IgD-negative memory B cell (primary cell): ENCODE measurements at regions not wholly inside any gene's neighbourhood (a gene's known extent, or its start where the extent isn't known, plus 50 kb on each side); places are given as distances from the start of the nearest gene placed in this dataset.

Experiments used
- H3K27ac Mint-ChIP-seq, 3 donors: one replicate each; pipeline ENCODE4 v1.8.0; 2020 to 2022; ENCODE audit warnings: mild to moderate bottlenecking in 3 of 3, mixed read lengths in 3 of 3, moderate library complexity in 1 of 3
- H3K27me3 Mint-ChIP-seq: one replicate; pipeline ENCODE4 v1.8.0; 2021; ENCODE audit warnings: mixed read lengths
- H3K36me3 Mint-ChIP-seq: one replicate; pipeline ENCODE4 v1.8.0; 2020; ENCODE audit warnings: mild to moderate bottlenecking, mixed read lengths
- H3K4me1 Mint-ChIP-seq, 3 donors: one replicate each; pipeline ENCODE4 v1.8.0; 2020 to 2022; ENCODE audit warnings: mixed read lengths in 3 of 3, mild to moderate bottlenecking in 1 of 3
- H3K4me3 Mint-ChIP-seq, 4 donors: one replicate each; pipeline ENCODE4 v1.8.0; 2020 to 2022; ENCODE audit warnings: mild to moderate bottlenecking in 4 of 4, mixed read lengths in 4 of 4, moderate library complexity in 3 of 4
- H3K9me3 Mint-ChIP-seq, 3 donors: one replicate each; pipeline ENCODE4 v1.8.0; 2020 to 2021; ENCODE audit warnings: mixed read lengths in 3 of 3, mild to moderate bottlenecking in 1 of 3

DNA sequence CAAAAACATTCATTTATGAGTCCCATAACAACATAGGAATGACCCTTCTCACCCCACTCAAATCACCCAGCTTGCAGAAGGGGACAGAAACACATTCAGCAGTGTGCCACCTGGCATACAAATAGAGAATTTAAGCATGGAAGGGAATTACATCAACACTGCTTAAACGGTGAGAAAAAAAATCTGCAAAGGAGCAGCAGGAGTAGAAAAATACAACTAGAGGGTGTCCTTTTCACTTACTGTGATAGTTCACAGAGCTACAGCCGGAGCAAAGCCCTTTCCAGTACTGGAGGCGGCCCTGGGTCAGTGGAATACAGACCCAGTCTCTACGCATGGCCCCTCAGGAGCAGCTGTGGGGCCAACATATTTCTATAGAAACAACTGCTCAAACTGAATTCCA lies 764.3 kb upstream of the ARGLU1 start:
- Mint-ChIP-seq H3K36me3 (no peaks in the 10 kb centered on the region), H3K27me3 (no peaks in the 10 kb centered on the region), H3K9me3 (peaks cover 1 to 8% (median 2%) of the 10 kb centered on the region in 3 donors), H3K4me3 (peak overlapping the region in 1 of 4 donors; percentile 15), H3K4me1 (peaks cover 0 to 2% (median 0%) of the 10 kb centered on the region in 3 donors), H3K27ac (no peak overlapping the region)

DNA sequence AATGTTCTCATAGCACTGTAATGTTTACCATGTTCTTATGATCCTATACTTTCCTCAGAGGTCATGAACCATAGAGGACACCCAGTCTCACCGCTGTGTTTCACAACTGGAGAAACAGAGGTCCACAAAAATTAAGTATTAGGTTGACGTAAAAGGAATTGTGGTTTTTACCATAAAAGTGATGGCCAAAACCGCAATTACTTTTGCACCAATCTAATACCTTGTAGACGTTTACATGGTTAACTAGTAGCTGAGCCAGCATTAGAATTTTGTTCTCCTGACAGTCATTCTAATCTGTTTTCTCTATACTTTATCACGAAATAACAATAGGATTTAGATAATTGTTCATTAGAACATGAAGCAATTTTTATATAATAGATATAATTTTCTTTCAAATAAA lies 763.4 kb upstream of the ARGLU1 start:
- Mint-ChIP-seq H3K36me3 (no peaks in the 10 kb centered on the region), H3K27me3 (no peaks in the 10 kb centered on the region)

DNA sequence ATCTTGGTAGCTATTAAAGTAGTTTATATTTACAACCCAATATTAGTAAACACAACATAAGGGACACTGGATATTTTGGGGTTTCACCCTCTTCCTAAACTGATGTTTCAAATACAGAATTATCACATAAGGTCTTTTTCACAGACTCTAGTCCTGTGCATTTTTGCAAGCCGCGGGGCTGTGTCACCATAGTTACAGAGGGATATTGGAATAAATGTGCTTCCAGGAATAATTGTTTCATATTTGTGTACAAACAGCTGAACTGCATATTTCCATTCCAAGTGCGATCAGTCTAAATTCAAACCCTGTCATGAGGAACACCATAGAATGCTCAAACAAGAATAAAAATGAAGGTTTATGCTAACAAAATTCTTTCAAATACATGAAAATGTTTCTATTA lies 762.5 kb upstream of the ARGLU1 start:
- H3K4me3 Mint-ChIP-seq = no peak overlapping the region
- peaks cover 0 to 2% (median 0%) of the 10 kb centered on the region in 3 donors for H3K4me1 Mint-ChIP-seq
- H3K9me3 Mint-ChIP-seq = peaks cover 1 to 8% (median 4%) of the 10 kb centered on the region in 3 donors
- no peaks in the 10 kb centered on the region for H3K27me3 Mint-ChIP-seq
- no peak overlapping the region for H3K27ac Mint-ChIP-seq
- H3K36me3 Mint-ChIP-seq = no peaks in the 10 kb centered on the region

More for the DNA sequence above, 763.4 kb upstream of the ARGLU1 start:
- H3K9me3 Mint-ChIP-seq = peaks cover 1 to 8% (median 2%) of the 10 kb centered on the region in 3 donors
- no peak overlapping the region for H3K4me3 Mint-ChIP-seq
- no peak overlapping the region for H3K27ac Mint-ChIP-seq
- peaks cover 0 to 2% (median 0%) of the 10 kb centered on the region in 3 donors for H3K4me1 Mint-ChIP-seq

DNA sequence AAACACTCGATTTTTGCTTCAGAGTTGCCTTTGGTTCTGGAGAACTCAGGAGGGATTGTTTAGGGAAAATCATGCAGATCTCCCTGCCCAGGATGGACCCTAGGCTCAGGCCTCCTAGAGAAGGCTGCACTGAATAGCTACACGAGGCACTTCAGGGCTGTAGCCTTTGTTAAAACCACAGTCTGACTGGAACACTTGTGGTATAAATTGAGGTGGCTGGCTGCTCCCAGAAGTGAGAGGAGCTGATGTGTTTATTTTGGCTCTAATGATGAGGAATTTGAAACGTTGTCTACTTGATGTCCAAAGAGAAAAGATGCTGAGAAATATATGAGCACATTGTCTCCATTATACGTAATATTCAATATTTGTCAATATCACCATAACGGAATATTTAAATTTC lies 762.1 kb upstream of the ARGLU1 start:
- Mint-ChIP-seq H3K36me3 (no peaks in the 10 kb centered on the region), H3K9me3 (peaks cover 1 to 8% (median 5%) of the 10 kb centered on the region in 3 donors), H3K4me1 (peaks cover 0 to 2% (median 0%) of the 10 kb centered on the region in 3 donors), H3K27me3 (no peaks in the 10 kb centered on the region), H3K27ac (no peak overlapping the region), H3K4me3 (peak overlapping the region in 1 of 4 donors; percentile 49)

DNA sequence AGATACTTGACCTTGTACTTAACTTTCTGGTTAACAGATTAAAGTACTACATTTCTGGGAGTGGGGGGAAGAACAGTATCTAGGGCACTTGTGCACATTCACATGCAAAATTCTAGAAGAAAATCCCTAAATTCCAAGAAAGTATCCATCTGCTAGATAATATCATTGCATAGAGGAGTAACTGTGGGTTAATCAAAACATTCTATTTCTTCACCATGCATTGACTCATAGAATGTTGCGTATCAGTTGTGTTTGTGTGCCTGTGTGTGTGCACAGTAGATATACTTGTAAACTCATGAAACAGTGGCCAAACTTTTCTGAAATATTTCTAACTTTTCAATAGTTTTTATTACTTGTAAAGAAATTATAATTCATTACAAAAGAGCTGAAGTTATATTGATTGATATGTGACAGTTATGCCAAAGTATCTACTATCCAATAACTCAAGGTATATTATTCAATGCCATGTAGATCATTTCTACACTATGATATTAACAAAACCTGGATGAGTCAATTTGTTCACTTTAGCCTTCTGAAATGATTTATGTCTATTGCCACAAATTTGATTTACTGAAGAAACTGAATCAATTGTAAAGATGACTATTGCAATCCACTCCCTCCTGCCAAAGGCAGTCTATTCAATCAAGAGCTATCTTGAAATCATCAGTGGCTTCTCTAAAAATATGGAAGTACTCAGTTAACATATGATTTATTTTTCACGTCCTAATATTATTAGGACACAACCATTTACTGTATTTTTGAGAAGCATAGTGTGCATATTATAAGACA lies 756.7 kb upstream of the ARGLU1 start:
- Mint-ChIP-seq H3K36me3 (no peaks in the 10 kb centered on the region), H3K4me1 (no peaks in the 10 kb centered on the region), H3K27ac (peak overlapping the region in 1 of 3 donors; percentile 19), H3K27me3 (no peaks in the 10 kb centered on the region), H3K4me3 (no peak overlapping the region), H3K9me3 (peaks cover 5 to 15% (median 5%) of the 10 kb centered on the region in 3 donors)

DNA sequence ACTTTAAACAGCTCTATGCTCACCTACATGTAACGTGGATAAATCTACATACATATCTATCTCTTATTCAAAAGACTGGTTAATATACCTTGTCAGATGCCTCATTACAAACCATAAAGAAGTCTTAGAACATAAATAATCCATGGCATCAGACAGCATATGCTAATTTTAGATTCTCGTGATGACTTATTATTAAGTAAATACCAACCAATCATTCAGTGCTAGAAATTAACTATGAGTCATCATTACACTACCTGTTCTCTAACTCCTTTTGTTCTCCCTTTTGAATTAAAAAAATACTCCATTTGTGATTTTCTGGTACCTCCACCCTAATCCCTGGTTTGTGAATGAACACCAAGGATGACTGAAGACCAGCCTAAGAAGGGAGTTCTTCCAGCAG lies 754.3 kb upstream of the ARGLU1 start:
- H3K27me3 Mint-ChIP-seq = no peaks in the 10 kb centered on the region
- no peak overlapping the region for H3K27ac Mint-ChIP-seq
- H3K9me3 Mint-ChIP-seq = peaks cover 3 to 15% (median 5%) of the 10 kb centered on the region in 3 donors
- no peaks in the 10 kb centered on the region for H3K36me3 Mint-ChIP-seq
- no peak overlapping the region for H3K4me3 Mint-ChIP-seq
- no peaks in the 10 kb centered on the region for H3K4me1 Mint-ChIP-seq

DNA sequence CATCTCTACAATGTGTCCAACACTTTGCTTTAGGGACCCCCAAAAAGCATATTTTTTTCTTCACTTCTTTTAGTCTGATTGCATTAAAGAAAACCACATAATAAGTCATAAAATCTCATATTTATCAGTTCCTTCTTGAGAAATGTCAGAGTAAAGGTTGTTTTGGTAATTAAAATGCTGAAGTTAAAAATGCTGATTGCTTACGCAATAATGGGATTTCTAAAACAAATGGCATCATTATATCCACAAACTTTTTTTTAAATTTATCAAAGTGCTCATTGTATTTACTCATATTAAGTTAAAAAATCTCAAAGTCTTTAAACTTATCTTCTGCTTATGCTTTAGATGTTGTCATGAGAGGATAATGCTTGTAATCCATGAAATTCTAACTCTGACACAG lies 737.2 kb upstream of the ARGLU1 start:
- peaks cover 0 to 2% (median 0%) of the 10 kb centered on the region in 3 donors for H3K9me3 Mint-ChIP-seq
- no peaks in the 10 kb centered on the region for H3K4me1 Mint-ChIP-seq
- no peaks in the 10 kb centered on the region for H3K27me3 Mint-ChIP-seq
- no peaks in the 10 kb centered on the region for H3K36me3 Mint-ChIP-seq
- no peak overlapping the region for H3K4me3 Mint-ChIP-seq
- no peak overlapping the region for H3K27ac Mint-ChIP-seq

DNA sequence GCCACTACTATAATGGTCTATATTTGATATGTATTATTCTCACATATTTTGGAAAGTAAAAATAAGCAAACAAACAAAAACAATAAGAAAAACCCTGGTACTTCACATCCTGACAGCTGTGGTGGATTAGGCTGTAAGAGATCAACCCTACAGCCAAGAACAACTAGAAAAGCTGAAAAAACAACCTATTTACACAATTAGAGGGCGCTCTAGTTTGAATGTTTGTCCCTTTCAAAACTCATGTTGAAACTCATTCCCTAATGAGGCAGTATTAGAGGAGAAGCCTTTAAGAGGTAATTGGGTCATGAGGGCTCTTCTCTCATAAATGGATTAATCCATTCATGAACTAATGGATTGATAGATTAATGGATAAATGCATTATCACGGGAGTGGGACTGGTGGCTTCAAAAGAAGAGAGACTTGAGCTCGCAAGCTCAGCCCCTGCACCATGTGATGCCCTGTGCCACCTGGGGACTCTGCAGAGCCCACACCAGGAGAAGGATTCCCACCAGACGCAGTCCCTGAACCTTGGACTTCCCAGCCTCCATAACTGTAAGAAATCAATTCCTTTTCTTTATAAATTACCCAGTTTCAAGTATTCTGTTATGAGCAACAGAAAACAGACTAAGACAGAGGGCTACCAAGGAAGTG lies 733.9 kb upstream of the ARGLU1 start:
- Mint-ChIP-seq H3K36me3 (no peaks in the 10 kb centered on the region), H3K27ac (no peak overlapping the region), H3K4me1 (no peaks in the 10 kb centered on the region), H3K9me3 (no peaks in the 10 kb centered on the region), H3K27me3 (no peaks in the 10 kb centered on the region), H3K4me3 (no peak overlapping the region)

DNA sequence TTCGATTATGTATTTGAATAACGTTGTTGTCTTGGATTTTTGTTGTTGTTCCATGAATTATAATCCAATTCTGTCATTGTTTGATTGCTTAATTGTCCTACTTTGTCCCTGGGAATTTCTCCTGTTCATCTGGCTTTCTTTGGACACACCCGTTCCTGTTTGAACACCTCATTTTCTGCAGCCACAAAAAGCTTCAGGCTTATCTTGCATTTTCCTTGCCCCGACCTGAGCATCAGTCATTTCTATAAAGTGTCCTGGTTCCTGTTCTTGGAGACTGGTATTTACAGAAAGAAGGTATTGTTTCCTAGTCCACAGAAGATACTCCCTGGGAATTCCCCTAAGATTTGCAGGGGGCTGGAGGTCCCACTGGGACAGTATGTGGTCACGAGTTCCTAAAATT lies 731.8 kb upstream of the ARGLU1 start:
- Mint-ChIP-seq H3K4me3 (no peak overlapping the region), H3K36me3 (no peaks in the 10 kb centered on the region), H3K9me3 (peaks cover 0 to 1% (median 0%) of the 10 kb centered on the region in 3 donors), H3K27me3 (no peaks in the 10 kb centered on the region), H3K27ac (no peak overlapping the region), H3K4me1 (no peaks in the 10 kb centered on the region)

DNA sequence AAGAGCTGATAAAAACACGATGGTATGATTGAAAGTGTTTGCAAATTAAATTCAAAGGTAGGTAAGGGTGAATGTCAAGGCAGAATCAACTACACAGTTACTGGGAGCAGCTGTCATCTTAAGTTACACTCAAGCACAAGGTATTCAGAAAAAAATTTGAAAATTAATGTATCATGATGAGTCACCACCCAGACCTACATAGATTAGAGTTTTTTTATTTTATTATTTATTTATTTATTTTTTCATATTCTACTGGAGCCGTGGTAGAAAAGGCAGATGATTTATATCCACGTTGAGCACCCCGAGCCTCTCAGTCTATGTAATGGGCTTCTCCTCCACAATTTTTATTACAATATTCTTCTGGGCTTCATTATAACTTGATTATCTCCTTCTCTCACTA lies 728.9 kb upstream of the ARGLU1 start:
- Mint-ChIP-seq H3K4me1 (no peaks in the 10 kb centered on the region), H3K27me3 (no peaks in the 10 kb centered on the region), H3K36me3 (no peaks in the 10 kb centered on the region), H3K27ac (no peak overlapping the region), H3K9me3 (peaks cover 0 to 3% (median 1%) of the 10 kb centered on the region in 3 donors), H3K4me3 (no peak overlapping the region)

DNA sequence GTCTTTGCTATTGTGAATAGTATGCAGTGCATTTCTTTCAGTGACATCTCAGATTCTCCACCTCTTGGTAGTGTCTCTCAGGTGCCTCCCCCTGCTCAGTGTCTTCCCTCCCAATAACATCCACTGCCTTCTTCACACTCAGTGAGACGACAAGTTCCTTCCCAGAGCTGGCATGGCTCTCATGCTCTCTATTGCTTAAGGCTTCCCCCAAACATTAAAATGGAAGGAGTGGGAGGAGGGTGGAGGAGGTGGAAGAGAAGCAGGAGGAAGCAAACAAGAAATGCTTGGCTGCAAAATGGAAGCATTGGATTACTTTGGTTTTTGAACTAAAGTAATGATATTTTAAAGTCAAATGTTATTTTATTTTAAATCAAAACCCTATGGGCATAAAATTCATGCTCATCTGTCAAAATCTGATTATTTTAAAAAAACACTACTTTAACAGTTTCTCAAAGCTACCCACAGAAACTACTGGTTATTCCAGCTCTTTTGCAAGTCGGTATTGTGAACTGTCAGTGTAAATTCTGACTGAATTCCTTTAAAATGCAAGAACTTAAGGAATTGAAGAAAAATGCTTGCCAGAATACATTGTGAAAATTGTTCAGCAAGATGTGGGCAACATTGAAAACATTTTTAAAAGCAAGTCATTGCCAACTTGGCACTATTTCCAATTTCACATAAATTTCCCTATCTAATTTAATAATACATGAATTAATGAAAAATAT lies 727.6 kb upstream of the ARGLU1 start:
- Mint-ChIP-seq H3K27me3 (no peaks in the 10 kb centered on the region), H3K4me1 (no peaks in the 10 kb centered on the region), H3K27ac (no peak overlapping the region), H3K9me3 (peaks cover 0 to 3% (median 1%) of the 10 kb centered on the region in 3 donors), H3K36me3 (no peaks in the 10 kb centered on the region), H3K4me3 (peak overlapping the region in 1 of 4 donors; percentile 27)

DNA sequence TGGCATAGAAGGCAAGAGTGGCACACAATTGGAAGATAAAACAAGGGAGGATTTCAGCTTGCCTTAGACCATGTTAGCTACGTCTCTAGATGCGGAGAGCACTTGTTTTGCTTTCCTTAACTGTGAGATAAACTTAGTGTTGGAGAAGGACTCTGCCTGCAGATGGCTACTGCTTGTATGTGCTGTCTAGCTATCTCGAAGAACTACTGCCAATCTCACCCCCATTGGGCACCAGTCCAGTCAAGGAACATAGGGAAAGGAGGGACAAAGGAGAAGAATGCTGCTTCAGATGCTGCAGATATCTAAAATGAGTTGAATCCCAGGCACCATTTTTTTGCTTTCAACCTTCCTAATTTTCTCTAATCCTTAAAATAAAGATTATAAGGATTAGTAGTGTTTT lies 726.0 kb upstream of the ARGLU1 start:
- peaks cover 3 to 6% (median 4%) of the 10 kb centered on the region in 3 donors for H3K9me3 Mint-ChIP-seq
- no peak overlapping the region for H3K4me3 Mint-ChIP-seq
- H3K27me3 Mint-ChIP-seq = no peaks in the 10 kb centered on the region
- no peak overlapping the region for H3K27ac Mint-ChIP-seq
- no peaks in the 10 kb centered on the region for H3K36me3 Mint-ChIP-seq
- no peaks in the 10 kb centered on the region for H3K4me1 Mint-ChIP-seq

DNA sequence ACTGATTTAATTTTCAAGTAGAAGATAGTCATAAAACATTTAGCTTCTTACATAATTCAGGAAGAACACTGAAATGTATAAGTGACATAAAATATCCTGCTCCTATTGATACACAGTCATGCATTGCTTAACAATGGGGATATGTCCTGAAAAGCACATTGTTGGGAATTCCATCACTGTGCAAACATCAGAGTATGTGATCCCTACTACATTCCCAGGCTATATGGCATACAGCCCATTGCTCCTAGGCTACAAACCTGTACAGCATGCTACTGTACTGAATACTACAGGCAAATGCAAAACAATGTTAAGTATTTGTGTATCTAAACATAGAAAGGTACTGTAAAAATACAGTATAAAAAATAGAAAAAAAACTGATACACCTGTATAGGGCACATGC lies 723.9 kb upstream of the ARGLU1 start:
- Mint-ChIP-seq H3K4me3 (no peak overlapping the region), H3K27ac (no peak overlapping the region), H3K36me3 (no peaks in the 10 kb centered on the region), H3K27me3 (no peaks in the 10 kb centered on the region), H3K9me3 (peaks cover 3 to 7% (median 5%) of the 10 kb centered on the region in 3 donors), H3K4me1 (no peaks in the 10 kb centered on the region)

DNA sequence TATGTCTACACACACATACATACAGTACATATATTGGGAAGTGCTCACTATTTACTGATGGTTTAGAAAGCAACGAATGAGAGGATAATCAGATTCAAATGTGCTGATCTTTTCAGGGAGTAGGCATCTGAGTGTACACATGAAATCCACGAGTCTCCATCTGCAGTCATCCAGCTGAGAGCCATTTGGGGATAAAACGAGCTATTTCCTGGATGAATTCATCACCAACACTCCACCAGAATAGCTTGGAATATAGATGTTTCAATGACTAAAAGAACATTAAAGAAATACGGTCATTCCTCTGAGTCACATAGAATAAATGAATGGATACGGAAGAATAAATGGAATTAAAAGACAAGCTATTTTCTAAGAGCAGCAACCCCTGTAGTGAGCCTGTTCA lies 721.6 kb upstream of the ARGLU1 start:
- Mint-ChIP-seq H3K27ac (no peak overlapping the region), H3K36me3 (no peaks in the 10 kb centered on the region), H3K9me3 (peaks cover 3 to 8% (median 3%) of the 10 kb centered on the region in 3 donors), H3K27me3 (no peaks in the 10 kb centered on the region), H3K4me1 (no peaks in the 10 kb centered on the region), H3K4me3 (no peak overlapping the region)

DNA sequence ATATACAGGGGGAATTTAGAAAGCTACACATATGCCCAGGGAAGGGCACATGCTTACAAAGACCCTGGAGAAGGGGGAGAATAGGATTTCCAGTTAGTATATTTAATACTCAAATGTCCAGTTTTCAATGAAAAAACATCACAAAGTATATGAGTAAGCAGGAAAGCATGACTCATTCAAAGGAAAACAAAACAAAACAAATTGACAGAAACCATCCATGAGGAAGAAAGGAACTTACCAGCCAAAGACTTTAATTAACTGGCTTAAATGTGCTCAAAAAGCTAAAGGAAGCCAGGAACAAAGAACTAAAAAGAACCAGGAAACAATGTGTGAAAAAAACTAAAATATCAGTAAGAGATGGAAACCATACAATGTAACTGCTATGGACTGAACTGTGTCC lies 716.2 kb upstream of the ARGLU1 start:
- no peaks in the 10 kb centered on the region for H3K27me3 Mint-ChIP-seq
- H3K36me3 Mint-ChIP-seq = no peaks in the 10 kb centered on the region
- no peaks in the 10 kb centered on the region for H3K4me1 Mint-ChIP-seq

More for the DNA sequence above, 716.2 kb upstream of the ARGLU1 start:
- Mint-ChIP-seq H3K4me3 (no peak overlapping the region), H3K9me3 (peaks cover 4 to 9% (median 9%) of the 10 kb centered on the region in 3 donors), H3K27ac (no peak overlapping the region)
